Effector memory CD8-positive, alpha-beta T cell (primary cell): ENCODE measurements at regions not wholly inside any gene's neighbourhood (a gene's known extent, or its start where the extent isn't known, plus 50 kb on each side); places are given as distances from the start of the nearest gene placed in this dataset.

ENCODE experiments used
- ATAC-seq: fragments of 150-1000 bp; cut with Tn5 transposase; replicated peaks from 2 replicates; pipeline ENCODE4 v1.10.0; 2021; ENCODE audit warnings: mild to moderate bottlenecking, moderate library complexity
- DNase-seq, 3 experiments: peaks; one replicate each; pipeline ENCODE4 v3.0.0; 2021
- H3K27ac Mint-ChIP-seq, 2 donors: one replicate each; pipeline ENCODE4 v1.8.0; 2022; ENCODE audit warnings: mild to moderate bottlenecking in 2 of 2, mixed read lengths in 2 of 2, moderate library complexity in 2 of 2
- H3K27me3 Mint-ChIP-seq, 2 donors: one replicate each; pipeline ENCODE4 v1.8.0; 2022; ENCODE audit warnings: mixed read lengths in 2 of 2
- H3K36me3 Mint-ChIP-seq: one replicate; pipeline ENCODE4 v1.8.0; 2022; ENCODE audit warnings: mild to moderate bottlenecking, moderate library complexity, mixed read lengths; ENCODE audit not compliant: insufficient read depth
- H3K4me1 Mint-ChIP-seq, 2 donors: one replicate each; pipeline ENCODE4 v1.8.0; 2022; ENCODE audit warnings: low read depth in 2 of 2, mixed read lengths in 2 of 2
- H3K4me3 Mint-ChIP-seq, 2 donors: one replicate each; pipeline ENCODE4 v1.8.0; 2022; ENCODE audit warnings: mild to moderate bottlenecking in 2 of 2, mixed read lengths in 2 of 2, moderate library complexity in 2 of 2
- H3K9me3 Mint-ChIP-seq, 2 donors: one replicate each; pipeline ENCODE4 v1.8.0; 2022; ENCODE audit warnings: mixed read lengths in 2 of 2

GRCh38 chr6:43980004-43980795 lies 147.1 kb downstream of the MRPL14 start:
- H3K9me3 Mint-ChIP-seq = no peaks in the 10 kb centered on the region
- no peak overlapping the region for H3K4me3 Mint-ChIP-seq
- no peaks in the 10 kb centered on the region for H3K36me3 Mint-ChIP-seq
- peaks cover 14 to 63% of the 10 kb centered on the region in 2 donors for H3K27me3 Mint-ChIP-seq
- ATAC-seq (no peak), DNase-seq (no peak)
- H3K4me1 Mint-ChIP-seq = peaks cover 0 to 6% of the 10 kb centered on the region in 2 donors
- H3K27ac Mint-ChIP-seq = no peak overlapping the region

- Mint-ChIP-seq H3K27ac (no peak overlapping the region), H3K27me3 (peaks cover 14 to 56% of the 10 kb centered on the region in 2 donors), H3K36me3 (no peaks in the 10 kb centered on the region), H3K4me1 (peaks cover 0 to 6% of the 10 kb centered on the region in 2 donors), H3K9me3 (no peaks in the 10 kb centered on the region), H3K4me3 (no peak overlapping the region)
- no peak for ATAC-seq
- DNase-seq = no peak
Measured at GRCh38 chr6:43979525-43979924, 147.7 kb downstream of the MRPL14 start.

- H3K36me3 Mint-ChIP-seq = no peaks in the 10 kb centered on the region
- H3K27ac Mint-ChIP-seq = no peak overlapping the region
- no peak for DNase-seq
- peaks cover 0 to 6% of the 10 kb centered on the region in 2 donors for H3K4me1 Mint-ChIP-seq
- H3K27me3 Mint-ChIP-seq = peaks cover 14 to 48% of the 10 kb centered on the region in 2 donors
- no peak for ATAC-seq
- H3K4me3 Mint-ChIP-seq = no peak overlapping the region
- H3K9me3 Mint-ChIP-seq = no peaks in the 10 kb centered on the region
Measured at GRCh38 chr6:43978473-43979346, 148.5 kb downstream of the MRPL14 start.

- ATAC-seq = peak; percentile 54
- no peak overlapping the region for H3K4me3 Mint-ChIP-seq
- H3K27ac Mint-ChIP-seq = peak overlapping the region in 1 of 2 donors; percentile 57
Measured at GRCh38 chr6:43977404-43978111, 149.7 kb downstream of the MRPL14 start.

GRCh38 chr6:43976706-43977403 lies 150.4 kb downstream of the MRPL14 start:
- Mint-ChIP-seq H3K36me3 (peaks cover under 1% of the 10 kb centered on the region), H3K4me3 (no peak overlapping the region), H3K27ac (no peak overlapping the region), H3K9me3 (no peaks in the 10 kb centered on the region), H3K4me1 (peaks cover 0 to 6% of the 10 kb centered on the region in 2 donors), H3K27me3 (peaks cover 14 to 46% of the 10 kb centered on the region in 2 donors)
- no peak for DNase-seq
- no peak for ATAC-seq

More at GRCh38 chr6:43977404-43978111, 149.7 kb downstream of the MRPL14 start:
- Mint-ChIP-seq H3K9me3 (no peaks in the 10 kb centered on the region), H3K4me1 (peaks cover 0 to 6% of the 10 kb centered on the region in 2 donors), H3K36me3 (no peaks in the 10 kb centered on the region), H3K27me3 (peaks cover 14 to 46% of the 10 kb centered on the region in 2 donors)
- DNase-seq = no peak

GRCh38 chr6:43974643-43975230 lies 152.5 kb downstream of the MRPL14 start:
- peaks cover 6% of the 10 kb centered on the region for H3K36me3 Mint-ChIP-seq
- no peaks in the 10 kb centered on the region for H3K9me3 Mint-ChIP-seq
- no peak for ATAC-seq
- DNase-seq = no peak
- peaks cover 0 to 6% of the 10 kb centered on the region in 2 donors for H3K4me1 Mint-ChIP-seq
- H3K27me3 Mint-ChIP-seq = peaks cover 14 to 36% of the 10 kb centered on the region in 2 donors
- no peak overlapping the region for H3K27ac Mint-ChIP-seq
- H3K4me3 Mint-ChIP-seq = no peak overlapping the region

- Mint-ChIP-seq H3K4me1 (peaks cover 0 to 6% of the 10 kb centered on the region in 2 donors), H3K9me3 (no peaks in the 10 kb centered on the region), H3K27ac (no peak overlapping the region), H3K36me3 (peaks cover 6% of the 10 kb centered on the region), H3K27me3 (peaks cover 14 to 23% of the 10 kb centered on the region in 2 donors), H3K4me3 (no peak overlapping the region)
- DNase-seq (no peak), ATAC-seq (no peak)
Measured at GRCh38 chr6:43973357-43973756, 153.9 kb downstream of the MRPL14 start.

- Mint-ChIP-seq H3K9me3 (no peaks in the 10 kb centered on the region), H3K36me3 (peaks cover 6% of the 10 kb centered on the region), H3K27ac (peak overlapping the region in 1 of 2 donors; percentile 2), H3K27me3 (peaks cover 14 to 18% of the 10 kb centered on the region in 2 donors), H3K4me1 (peaks cover 0 to 6% of the 10 kb centered on the region in 2 donors), H3K4me3 (no peak overlapping the region)
- ATAC-seq (no peak), DNase-seq (no peak)
Measured at GRCh38 chr6:43972913-43973300, 154.3 kb downstream of the MRPL14 start.

- Mint-ChIP-seq H3K27ac (peak overlapping the region; percentile 2 to 54), H3K4me3 (no peak overlapping the region), H3K27me3 (peaks cover 10 to 13% of the 10 kb centered on the region in 2 donors), H3K9me3 (no peaks in the 10 kb centered on the region), H3K36me3 (peaks cover 6% of the 10 kb centered on the region), H3K4me1 (peaks cover 0 to 1% of the 10 kb centered on the region in 2 donors)
- no peak for DNase-seq
- ATAC-seq = no peak
Measured at GRCh38 chr6:43972179-43972912, 154.9 kb downstream of the MRPL14 start.

GRCh38 chr6:43971776-43972126 lies 155.5 kb downstream of the MRPL14 start:
- DNase-seq = no peak
- Mint-ChIP-seq H3K27ac (peak overlapping the region in 1 of 2 donors; percentile 54), H3K27me3 (peaks cover 5 to 10% of the 10 kb centered on the region in 2 donors), H3K36me3 (peaks cover 6% of the 10 kb centered on the region), H3K4me3 (no peak overlapping the region), H3K4me1 (no peaks in the 10 kb centered on the region), H3K9me3 (no peaks in the 10 kb centered on the region)
- no peak for ATAC-seq

GRCh38 chr6:43970913-43971775 lies 156.1 kb downstream of the MRPL14 start:
- H3K27ac Mint-ChIP-seq = no peak overlapping the region
- H3K4me3 Mint-ChIP-seq = no peak overlapping the region
- peaks cover 6% of the 10 kb centered on the region for H3K36me3 Mint-ChIP-seq
- DNase-seq (no peak), ATAC-seq (no peak)
- H3K4me1 Mint-ChIP-seq = no peaks in the 10 kb centered on the region
- no peaks in the 10 kb centered on the region for H3K9me3 Mint-ChIP-seq
- peaks cover 0 to 14% of the 10 kb centered on the region in 2 donors for H3K27me3 Mint-ChIP-seq
